ENCODE measurements at regions not wholly inside any gene's neighbourhood (a gene's known extent, or its start where the extent isn't known, plus 50 kb on each side); places are given as distances from the start of the nearest gene placed in this dataset.

DNA sequence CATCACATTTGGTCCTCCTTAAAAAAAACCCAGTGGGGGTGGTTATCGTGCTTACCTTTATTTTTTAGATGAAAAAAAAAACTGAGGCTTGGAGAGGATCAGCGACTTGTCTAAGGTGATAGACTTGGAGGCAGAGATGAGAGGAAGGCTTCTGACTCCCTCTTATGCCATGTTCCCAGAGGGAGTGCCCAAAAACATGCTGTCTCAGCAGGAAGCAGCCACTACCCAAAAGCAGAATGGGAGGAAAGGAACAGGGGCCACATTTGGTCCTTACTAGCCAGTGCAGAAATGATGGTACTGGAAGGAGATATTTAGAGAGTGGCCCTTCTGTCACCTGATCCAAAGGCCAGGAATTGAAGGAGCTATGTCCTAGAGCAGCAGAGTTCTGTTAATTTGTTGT, 118.4 kb downstream of the B3GNT2 start:
- no peak for TF ChIP-seq REST (IDR thresholded peaks at IDR 0.05; ENCODE audit: insufficient read depth in 1 of 2, low read depth in 2 of 2, low read length in 1 of 2)
- TF ChIP-seq, protein P1, sequence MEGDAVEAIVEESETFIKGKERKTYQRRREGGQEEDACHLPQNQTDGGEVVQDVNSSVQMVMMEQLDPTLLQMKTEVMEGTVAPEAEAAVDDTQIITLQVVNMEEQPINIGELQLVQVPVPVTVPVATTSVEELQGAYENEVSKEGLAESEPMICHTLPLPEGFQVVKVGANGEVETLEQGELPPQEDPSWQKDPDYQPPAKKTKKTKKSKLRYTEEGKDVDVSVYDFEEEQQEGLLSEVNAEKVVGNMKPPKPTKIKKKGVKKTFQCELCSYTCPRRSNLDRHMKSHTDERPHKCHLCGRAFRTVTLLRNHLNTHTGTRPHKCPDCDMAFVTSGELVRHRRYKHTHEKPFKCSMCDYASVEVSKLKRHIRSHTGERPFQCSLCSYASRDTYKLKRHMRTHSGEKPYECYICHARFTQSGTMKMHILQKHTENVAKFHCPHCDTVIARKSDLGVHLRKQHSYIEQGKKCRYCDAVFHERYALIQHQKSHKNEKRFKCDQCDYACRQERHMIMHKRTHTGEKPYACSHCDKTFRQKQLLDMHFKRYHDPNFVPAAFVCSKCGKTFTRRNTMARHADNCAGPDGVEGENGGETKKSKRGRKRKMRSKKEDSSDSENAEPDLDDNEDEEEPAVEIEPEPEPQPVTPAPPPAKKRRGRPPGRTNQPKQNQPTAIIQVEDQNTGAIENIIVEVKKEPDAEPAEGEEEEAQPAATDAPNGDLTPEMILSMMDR (IDR thresholded peaks at IDR 0.05): no peak

Measured in Panc1 (cell line).